ENCODE measurements at regions not wholly inside any gene's neighbourhood (a gene's known extent, or its start where the extent isn't known, plus 50 kb on each side); places are given as distances from the start of the nearest gene placed in this dataset.

DNA sequence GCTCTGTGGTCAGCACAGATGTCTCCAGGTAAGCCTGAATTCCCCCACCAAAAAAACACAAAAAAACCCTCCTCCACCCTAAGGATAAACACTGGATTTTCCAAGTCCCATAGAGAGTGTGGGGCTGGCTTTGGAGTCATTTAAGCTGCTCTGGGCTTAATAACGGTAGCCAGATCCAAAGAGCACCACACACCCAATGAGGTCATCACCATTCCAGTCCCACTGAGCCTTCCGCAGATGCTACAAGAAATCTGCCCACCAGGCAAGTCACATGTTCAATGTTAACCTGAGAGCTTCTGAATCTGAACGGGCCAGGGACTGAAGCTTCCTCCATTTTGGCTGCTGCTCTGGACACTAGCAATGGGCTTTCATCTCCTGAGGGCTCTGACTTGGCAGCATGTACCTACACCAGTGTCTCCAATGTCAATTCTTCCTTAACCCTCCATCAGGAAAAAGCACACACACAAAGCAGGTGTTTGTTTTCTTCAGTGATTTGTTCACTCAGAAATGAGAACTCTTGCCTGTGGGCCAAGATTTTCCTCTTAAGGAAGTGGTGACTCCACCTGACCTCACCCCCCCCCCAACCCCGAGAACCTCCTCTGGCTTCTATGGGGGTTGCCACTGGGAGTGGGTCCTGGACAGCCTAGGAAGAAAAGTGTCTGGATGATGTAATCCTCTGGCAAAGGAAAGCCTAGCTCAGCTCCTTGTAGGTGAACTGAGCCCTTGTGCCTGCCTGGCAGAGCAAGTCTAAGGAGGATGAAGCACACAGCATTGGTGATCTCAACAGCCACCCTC is 220.1 kb downstream of the FOXL1 start:
- RAD21 ChIA-PET (ENCODE audit: unreplicated experiment): no interaction called here
- H3K4me1 ChIP-seq (ENCODE audit: control insufficient read depth, insufficient read depth, low read length): no peaks in the 10 kb centered on the region
- H3K9ac ChIP-seq (ENCODE audit: control insufficient read depth, insufficient read depth, low read length): no peak overlapping the region
- no peak overlapping the region for H3K4me3 ChIP-seq
- DNase-seq (ENCODE audit: low read depth, low spot score) (no peak), FAIRE-seq (no peak), ATAC-seq (no peak)
- POLR2A ChIA-PET: no interaction called here
- no peaks in the 10 kb centered on the region for H3K9me3 ChIP-seq (replicated peaks; ENCODE audit: control insufficient read depth, insufficient read depth, low read length)
- WGBS (ENCODE audit: insufficient coverage, insufficient replicate concordance, low lambda C conversion rate, missing lambda C conversion rate): 20% methylated on average over 4 of the region's 4 CpGs
- no peaks in the 10 kb centered on the region; the same call in 1 of the 2 replicates for H4K20me1 ChIP-seq (ENCODE audit: control insufficient read depth, insufficient read depth)
- intact Hi-C loops (cut with micrococcal nuclease; ENCODE audit: unreplicated experiment) (no loop called here), in situ Hi-C loops (cut with MboI) (no loop called here)
- no TSS peak for BruUV-seq (replicated peaks)
- H3K36me3 ChIP-seq (ENCODE audit: control insufficient read depth in 2 of 2, insufficient read depth in 2 of 2, low read length in 1 of 2): no peaks in the 10 kb centered on the region
- no peak overlapping the region for H3K4me2 ChIP-seq (ENCODE audit: control insufficient read depth, insufficient read depth)
- H3K27ac ChIP-seq (ENCODE audit: control insufficient read depth, insufficient read depth): no peak overlapping the region
- TF ChIP-seq IKZF2 (IDR thresholded peaks at IDR 0.05): no peak
- no peak for TF ChIP-seq CBX3 (IDR thresholded peaks at IDR 0.05; ENCODE audit: borderline replicate concordance, low read depth)
- no peak for TF ChIP-seq ZNF622 (IDR thresholded peaks at IDR 0.05)
- TF ChIP-seq ASH2L (IDR thresholded peaks at IDR 0.05; ENCODE audit: borderline replicate concordance, low read depth): no peak
- TF ChIP-seq WRNIP1 (IDR thresholded peaks at IDR 0.05; ENCODE audit: borderline replicate concordance, low read depth, low read length): no peak
- TF ChIP-seq MYC (IDR thresholded peaks at IDR 0.05; ENCODE audit: insufficient read depth, insufficient read length, insufficient replicate concordance, low read length, severe bottlenecking): no peak
- TF ChIP-seq, protein P1, sequence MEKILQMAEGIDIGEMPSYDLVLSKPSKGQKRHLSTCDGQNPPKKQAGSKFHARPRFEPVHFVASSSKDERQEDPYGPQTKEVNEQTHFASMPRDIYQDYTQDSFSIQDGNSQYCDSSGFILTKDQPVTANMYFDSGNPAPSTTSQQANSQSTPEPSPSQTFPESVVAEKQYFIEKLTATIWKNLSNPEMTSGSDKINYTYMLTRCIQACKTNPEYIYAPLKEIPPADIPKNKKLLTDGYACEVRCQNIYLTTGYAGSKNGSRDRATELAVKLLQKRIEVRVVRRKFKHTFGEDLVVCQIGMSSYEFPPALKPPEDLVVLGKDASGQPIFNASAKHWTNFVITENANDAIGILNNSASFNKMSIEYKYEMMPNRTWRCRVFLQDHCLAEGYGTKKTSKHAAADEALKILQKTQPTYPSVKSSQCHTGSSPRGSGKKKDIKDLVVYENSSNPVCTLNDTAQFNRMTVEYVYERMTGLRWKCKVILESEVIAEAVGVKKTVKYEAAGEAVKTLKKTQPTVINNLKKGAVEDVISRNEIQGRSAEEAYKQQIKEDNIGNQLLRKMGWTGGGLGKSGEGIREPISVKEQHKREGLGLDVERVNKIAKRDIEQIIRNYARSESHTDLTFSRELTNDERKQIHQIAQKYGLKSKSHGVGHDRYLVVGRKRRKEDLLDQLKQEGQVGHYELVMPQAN (conservative IDR thresholded peaks at IDR 0.05): no peak
- TF ChIP-seq ATF7 (IDR thresholded peaks at IDR 0.05; ENCODE audit: low read depth): no peak
- TF ChIP-seq HDAC6 (IDR thresholded peaks at IDR 0.05; ENCODE audit: unreplicated experiment): no peak
- TF ChIP-seq, protein P2, sequence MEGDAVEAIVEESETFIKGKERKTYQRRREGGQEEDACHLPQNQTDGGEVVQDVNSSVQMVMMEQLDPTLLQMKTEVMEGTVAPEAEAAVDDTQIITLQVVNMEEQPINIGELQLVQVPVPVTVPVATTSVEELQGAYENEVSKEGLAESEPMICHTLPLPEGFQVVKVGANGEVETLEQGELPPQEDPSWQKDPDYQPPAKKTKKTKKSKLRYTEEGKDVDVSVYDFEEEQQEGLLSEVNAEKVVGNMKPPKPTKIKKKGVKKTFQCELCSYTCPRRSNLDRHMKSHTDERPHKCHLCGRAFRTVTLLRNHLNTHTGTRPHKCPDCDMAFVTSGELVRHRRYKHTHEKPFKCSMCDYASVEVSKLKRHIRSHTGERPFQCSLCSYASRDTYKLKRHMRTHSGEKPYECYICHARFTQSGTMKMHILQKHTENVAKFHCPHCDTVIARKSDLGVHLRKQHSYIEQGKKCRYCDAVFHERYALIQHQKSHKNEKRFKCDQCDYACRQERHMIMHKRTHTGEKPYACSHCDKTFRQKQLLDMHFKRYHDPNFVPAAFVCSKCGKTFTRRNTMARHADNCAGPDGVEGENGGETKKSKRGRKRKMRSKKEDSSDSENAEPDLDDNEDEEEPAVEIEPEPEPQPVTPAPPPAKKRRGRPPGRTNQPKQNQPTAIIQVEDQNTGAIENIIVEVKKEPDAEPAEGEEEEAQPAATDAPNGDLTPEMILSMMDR (IDR thresholded peaks at IDR 0.05 in 2 of 3, conservative IDR thresholded peaks at IDR 0.05 in 1 of 3; ENCODE audit: control insufficient read depth in 2 of 3, extremely low read depth in 1 of 3, insufficient read depth in 1 of 3, low read depth in 3 of 3, low read length in 3 of 3): no peak
- TF ChIP-seq IKZF1 (conservative IDR thresholded peaks at IDR 0.05): no peak
- no peak for TF ChIP-seq YBX1 (IDR thresholded peaks at IDR 0.05)
- TF ChIP-seq NRF1 (conservative IDR thresholded peaks at IDR 0.05; ENCODE audit: low read depth, low read length): no peak
- no peak for TF ChIP-seq MYB (IDR thresholded peaks at IDR 0.05; ENCODE audit: borderline replicate concordance, low read depth, low read length)
- TF ChIP-seq, protein P3, sequence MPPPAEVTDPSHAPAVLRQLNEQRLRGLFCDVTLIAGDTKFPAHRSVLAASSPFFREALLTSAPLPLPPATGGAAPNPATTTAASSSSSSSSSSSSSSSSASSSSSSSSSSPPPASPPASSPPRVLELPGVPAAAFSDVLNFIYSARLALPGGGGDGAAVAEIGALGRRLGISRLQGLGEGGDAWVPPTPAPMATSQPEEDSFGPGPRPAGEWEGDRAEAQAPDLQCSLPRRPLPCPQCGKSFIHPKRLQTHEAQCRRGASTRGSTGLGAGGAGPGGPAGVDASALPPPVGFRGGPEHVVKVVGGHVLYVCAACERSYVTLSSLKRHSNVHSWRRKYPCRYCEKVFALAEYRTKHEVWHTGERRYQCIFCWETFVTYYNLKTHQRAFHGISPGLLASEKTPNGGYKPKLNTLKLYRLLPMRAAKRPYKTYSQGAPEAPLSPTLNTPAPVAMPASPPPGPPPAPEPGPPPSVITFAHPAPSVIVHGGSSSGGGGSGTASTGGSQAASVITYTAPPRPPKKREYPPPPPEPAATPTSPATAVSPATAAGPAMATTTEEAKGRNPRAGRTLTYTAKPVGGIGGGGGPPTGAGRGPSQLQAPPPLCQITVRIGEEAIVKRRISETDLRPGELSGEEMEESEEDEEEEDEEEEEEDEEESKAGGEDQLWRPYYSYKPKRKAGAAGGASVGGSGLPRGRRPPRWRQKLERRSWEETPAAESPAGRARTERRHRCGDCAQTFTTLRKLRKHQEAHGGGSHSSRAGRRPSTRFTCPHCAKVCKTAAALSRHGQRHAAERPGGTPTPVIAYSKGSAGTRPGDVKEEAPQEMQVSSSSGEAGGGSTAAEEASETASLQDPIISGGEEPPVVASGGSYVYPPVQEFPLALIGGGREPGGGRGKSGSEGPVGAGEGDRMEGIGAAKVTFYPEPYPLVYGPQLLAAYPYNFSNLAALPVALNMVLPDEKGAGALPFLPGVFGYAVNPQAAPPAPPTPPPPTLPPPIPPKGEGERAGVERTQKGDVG (CRISPR knock-in tag; IDR thresholded peaks at IDR 0.05): no peak
- TF ChIP-seq KAT2A (conservative IDR thresholded peaks at IDR 0.05; ENCODE audit: control insufficient read depth, low read depth, low read length): no peak
- H2AFZ ChIP-seq (ENCODE audit: control insufficient read depth, low read depth, low read length): no peak overlapping the region
- CTCF ChIA-PET: interaction anchor here (0.6 kb wide), 1 partner anchor 405 kb away, joined by 3 read pairs; no protein-coding TSS in a partner anchor
- H3K79me2 ChIP-seq (ENCODE audit: control insufficient read depth, insufficient read depth, low read length): no peaks in the 10 kb centered on the region
- H3K27me3 ChIP-seq (replicated peaks in 1 of 2; ENCODE audit: control insufficient read depth in 2 of 2, insufficient read depth in 2 of 2, low read length in 1 of 2): no peaks in the 10 kb centered on the region
- SMC1A ChIA-PET (ENCODE audit: uncharacterized antibody, unreplicated experiment): interaction anchor here (0.7 kb wide), 1 partner anchor 38 kb away, joined by 3 read pairs; no protein-coding TSS in a partner anchor
